ENCODE measurements at regions not wholly inside any gene's neighbourhood (a gene's known extent, or its start where the extent isn't known, plus 50 kb on each side); places are given as distances from the start of the nearest gene placed in this dataset.
"Not testable (repeated sequence)": the region's sequence is repeated elsewhere in the genome, so short reads cannot be mapped to it uniquely, and the experiment has no call there.

DNA sequence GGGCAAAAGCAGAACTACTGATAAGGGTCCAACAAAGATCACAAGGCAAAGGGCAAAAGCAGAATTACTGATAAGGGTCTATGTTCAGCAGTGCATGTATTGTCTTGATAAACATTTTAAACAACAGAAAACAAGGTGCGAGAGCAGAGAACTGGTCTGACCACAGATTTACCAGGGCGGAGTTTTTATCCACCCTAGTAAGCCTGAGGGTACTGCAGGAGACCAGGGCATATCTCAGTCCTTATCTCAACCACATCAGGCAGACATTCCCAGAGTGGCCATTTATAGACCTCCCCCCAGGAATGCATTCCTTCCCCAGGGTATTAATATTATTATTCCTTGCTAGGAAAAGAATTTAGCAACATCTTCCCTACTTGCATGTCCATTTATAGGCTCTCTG, 138.2 kb upstream of the EDNRB start:
- DNase-seq: not testable (repeated sequence)

DNA sequence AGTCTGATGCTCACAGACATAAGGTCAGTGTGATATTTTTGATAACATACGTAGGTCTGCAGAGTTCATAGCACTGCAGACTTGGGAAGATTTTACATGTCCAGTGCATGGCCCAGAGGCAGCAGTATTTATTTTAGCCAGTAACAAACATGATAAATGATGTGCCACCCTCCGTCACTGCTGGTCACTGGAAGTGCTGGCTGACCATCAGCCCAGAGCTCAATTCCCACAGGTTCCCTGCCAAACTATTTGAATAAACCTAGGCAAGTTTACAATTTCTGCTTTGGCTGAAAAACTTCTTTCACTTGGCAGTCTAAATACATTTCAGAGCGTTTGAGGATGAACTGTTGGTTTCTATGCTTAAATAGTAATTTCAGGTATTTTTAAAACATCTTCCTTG, 135.5 kb upstream of the EDNRB start:
- no peak for DNase-seq

DNA sequence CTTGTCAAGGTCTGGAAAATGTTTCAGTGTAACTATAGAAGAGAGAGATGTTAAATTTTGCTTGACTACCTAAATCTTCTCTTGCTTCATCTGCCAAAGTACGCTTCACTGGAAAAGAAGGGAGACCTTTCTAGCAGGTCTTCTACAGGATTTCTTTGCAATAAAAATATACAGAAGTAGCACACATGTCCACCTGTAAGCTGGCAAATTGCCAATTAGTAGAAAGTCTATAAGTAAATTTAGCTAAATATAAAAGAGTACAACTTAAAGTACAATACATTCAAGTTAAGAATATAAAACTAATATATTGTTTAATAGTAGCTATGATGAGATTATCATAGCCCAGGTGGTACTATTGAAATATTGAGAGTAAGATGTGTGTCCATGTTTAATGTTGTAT, 128.5 kb upstream of the EDNRB start:
- DNase-seq: no peak

DNA sequence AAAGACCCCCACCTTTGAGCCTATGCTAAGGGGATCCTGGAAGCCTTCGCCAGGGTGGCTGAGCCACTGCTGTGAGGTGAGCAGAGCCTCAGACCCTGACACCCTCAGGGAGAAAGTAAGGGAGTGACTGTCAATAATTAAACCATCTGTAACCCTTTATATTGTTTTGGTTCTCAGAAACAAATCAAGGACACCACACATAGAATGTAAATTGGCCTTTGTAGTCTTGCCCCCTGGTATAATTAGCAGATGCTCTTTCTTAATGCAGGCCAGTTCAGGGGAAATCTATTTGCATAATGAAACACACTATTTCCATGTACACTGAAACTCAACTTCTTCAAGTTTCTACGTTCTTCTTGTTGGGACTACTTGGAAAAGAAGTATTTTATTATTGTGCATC, 127.7 kb upstream of the EDNRB start:
- DNase-seq: no peak

DNA sequence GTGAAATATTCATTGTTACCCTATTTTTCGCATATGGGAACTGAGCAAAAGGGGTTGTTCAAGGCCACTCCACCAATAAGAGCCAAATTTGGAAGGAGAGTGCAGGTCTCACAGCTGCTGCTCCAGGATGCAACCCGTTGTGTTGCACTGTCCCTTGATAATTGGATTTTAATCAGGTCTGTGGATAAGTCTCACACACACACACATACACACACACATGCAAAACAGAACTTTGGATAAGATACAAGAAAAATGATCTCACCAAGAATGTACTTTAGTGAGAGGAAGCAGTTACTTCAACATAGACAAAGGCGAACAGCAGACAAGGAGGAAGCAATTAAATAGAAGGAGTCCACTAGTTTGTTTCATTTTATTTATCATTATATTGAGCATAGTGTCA, 127.3 kb upstream of the EDNRB start:
- DNase-seq: no peak

DNA sequence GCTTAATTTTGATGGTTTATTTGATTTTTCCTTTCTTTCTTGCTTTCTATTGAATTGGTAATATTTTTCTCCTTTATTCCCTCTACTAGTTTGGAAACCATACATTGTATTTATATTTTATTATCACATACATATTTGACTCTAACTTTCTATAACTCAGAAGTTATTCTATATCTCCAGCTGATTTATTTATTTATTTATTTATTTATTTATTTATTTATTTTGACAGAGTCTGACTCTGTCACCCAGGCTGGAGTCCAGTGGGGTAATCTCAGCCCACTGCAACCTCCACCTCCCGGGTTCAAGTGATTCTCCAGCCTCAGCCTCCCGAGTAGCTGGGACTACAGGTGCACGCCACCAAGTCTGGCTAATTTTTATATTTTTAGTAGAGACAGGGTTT, 122.7 kb upstream of the EDNRB start:
- not testable (repeated sequence) for DNase-seq

DNA sequence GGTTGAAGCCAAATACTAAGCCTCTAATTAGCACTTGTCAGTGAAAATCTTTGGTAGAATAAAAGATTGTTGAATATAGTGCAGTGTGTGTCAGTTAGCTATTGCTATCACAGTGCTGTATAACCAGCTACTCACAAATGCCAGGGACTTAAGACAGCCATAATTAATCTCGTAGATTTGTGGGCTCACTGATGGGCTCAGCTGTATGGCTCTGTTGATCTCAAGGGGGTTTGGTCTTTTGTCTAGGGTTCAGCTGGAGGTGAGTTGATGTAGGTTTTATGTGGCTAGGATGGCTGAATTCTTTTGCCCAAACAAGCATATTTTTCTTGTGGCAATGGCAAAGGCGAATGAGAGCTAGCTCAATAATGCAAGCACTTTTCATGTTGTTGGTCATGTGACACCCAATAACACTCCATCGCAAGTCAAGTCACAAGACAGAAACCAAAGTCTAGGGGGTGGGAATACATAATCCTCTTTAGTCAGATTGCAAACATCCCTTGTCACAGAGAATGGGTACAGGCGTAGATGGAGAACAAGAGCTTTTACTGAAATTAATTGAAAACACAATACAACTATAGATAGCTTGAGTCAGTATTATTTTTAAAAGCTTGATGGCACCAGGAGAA, 121.7 kb upstream of the EDNRB start:
- DNase-seq: no peak

DNA sequence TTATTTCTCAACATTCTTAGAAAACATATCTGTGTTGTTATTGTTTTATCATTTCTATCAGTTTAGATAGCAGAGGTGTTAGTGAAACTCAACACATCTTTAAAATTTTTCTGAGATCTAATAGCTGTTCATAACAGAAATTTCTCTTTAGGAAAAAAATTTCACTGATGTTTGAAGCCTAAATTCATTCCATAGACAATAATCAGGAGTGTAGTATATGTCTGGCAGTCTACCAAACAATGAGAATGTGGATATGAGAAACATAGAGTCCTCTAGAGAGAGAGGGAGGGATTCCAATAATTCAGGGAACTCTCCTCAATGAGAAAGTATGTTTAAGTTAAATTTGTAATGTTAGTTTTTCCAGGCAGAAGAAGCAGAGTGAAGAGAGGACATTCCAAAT, 118.2 kb upstream of the EDNRB start:
- no peak for DNase-seq

DNA sequence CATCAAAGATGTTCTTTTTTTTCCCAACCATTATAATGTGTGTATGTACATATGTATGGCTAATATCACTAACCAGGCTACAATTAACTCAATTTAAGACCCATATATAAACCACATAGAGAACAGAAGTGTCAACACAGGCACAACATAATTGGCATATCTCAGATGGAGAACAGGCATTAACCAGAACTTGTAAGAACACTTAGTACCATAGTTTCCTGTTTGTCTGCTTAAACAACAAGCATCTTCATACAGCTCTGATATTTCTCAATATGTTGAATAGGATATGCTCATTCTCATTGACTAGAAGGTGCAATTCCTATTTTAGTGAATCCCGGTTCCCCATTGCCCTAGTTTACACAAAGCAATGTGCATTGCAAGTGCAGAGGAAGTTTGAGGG, 116.9 kb upstream of the EDNRB start:
- DNase-seq: no peak

DNA sequence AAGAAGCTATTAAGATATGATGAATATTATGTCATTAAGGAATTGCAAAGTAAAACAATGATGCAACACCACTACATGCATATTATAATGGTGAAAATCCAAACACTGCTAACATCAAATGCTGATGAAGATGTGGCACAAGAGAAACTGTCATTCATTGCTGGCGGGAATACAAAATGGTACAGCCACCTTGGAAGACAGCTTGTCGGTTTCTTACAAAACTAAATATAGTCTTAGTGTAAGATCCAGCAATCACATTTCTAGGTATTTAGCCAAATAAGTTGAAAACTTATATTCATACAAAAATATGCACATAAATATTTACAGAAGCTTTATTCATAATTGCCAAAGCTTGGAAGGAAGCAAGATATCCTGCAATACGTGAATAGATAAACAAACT, 114.9 kb upstream of the EDNRB start:
- no peak for DNase-seq

DNA sequence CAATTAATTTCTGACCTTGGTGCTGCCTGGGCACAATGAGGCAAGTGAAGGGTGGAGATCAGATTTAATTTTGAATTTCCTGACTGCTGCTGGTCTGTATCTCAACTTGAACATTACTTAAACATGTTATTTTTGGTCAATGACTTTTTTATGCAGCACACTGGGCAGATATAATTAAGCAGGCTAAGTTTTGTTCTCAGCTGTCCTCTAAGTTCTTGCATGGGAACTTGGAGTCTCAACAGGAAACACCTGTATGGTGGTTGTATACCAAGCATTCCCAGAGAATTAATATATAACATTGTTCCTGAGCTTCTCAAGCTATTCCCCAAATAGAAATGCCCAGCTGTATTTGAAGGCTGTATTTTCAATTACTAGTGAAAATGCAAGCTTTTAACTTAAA, 113.5 kb upstream of the EDNRB start:
- no peak for DNase-seq

DNA sequence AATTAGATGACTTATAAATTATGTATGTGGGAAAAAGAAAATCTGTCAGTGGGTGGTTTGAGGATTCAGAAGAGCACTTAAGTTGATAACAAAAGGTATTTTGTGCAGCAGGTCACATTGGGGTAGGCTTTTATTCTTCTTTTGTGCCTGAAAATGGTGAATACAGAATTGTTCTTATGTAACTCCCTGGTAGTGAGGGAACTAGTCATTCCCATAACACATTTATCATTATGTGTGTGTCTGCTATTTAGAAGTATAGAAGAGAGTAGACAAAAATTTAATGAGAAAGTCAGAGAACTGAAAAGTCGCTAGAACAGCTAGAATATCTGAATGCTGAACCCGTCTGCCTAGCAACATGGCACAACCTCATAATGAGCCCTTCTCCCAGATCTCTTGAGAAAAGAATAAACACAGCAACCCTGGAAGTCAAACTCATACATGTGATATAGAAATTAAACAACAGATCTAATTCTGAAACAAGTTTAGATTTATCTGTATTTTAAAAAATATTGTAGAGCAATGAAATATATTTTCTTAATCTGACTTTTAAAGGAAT, 111.8 kb upstream of the EDNRB start:
- DNase-seq: no peak

DNA sequence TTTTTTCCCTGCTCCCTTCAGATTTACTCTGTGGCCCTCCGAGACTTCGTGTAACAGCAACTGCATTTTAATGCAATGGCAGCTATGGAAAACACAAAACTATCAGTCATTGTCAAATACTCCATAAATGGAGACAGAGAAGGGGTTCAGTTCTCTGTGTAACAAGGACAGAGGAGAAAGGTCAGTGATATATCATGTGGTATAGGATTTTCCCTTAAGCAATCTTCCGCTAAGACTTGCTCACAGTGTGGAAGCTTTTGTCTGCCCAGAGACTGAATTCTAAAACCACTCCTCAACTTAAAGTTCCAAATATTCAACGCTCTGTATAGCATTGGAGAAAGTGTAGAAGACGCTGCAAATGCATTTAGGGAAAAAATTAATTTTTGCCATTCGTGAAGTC, 111.3 kb upstream of the EDNRB start:
- no peak for DNase-seq

DNA sequence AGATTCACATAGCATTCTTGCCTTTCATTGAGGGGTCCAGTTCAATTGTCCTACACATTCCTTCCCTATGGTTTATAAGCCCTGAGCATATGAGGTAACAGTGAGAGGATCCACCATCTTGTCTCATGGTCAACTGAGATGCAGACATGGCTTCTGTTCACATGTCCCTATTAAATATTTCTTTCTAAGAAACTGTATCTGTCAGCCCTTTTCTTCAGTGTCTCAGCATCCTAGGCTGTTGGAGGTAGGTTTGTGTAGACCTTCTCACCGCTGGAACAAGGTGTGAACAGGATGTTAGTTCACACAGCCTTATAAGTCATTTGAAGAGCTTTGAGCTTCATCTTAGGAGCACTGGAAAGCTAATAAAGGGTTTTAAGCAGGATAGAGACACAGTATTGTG, 110.3 kb upstream of the EDNRB start:
- DNase-seq: no peak

DNA sequence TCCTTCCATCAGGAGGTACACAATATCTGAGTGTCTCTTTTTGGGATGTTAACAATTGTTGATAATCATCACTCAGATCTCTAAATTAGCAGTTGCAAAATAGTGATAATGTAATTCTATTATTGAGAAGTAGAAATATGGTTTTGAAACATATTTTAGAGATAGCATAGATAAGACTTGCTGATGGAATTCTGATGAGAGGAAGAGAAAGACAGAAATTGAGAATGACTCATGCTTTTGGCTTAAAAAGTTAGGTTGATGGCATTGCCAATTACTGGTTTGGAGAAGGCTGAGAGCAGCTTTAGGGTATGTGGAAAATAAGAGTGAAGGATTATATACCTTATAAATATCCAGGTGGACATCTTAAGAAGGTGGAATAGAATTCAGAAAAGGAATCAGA, 106.4 kb upstream of the EDNRB start:
- DNase-seq: no peak

DNA sequence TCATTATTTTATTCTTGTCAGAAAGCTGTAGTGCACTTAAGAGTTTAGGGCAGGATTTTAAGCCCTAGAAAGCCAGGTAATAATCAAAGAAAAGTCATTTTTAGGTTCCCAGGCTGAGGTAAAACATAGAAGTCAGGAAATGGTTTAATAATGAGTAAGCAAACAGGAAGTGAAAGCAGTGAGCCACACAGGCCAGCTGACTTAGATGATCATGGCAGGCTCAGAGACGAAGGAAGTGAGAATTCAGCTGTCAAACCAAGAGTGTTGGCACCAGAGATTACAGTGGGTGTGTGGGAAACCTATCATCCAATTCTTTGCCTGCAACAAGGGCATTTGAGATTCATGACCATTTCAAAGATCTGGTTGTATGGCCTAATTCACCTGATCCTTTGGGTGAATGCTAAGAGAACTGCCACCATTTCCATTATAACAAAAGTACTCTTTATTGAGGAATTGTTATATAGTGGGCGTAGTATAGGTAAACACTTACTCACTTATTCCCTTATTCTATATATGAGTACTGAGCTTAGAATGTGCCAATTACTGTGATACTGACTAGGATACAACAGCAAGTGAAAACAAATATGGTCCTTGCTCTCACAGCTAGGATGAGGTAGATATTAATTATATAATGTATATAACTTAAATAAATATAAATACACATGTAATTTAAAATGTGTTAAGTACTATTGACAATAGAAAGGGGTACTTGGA, 103.7 kb upstream of the EDNRB start:
- DNase-seq: peak; percentile 40

DNA sequence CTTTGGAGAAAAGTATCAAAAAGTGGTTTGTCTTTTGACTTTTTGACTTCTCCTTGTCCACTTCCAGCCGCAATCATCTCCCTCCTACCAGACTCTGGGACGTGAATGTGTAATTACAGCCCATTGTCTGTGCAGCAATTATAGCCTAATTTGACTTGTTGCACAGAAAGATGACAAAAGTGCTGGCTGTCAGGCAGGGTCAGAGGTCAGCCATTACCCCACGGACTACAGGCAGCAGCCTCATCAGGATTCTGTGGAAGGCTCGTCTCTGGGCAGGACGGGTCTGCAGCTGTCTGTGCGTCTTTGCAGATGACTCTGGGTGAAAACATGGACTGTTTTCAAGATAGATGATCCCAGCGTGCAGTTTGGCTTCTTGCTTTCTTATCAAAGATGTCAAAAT, 102.2 kb upstream of the EDNRB start:
- no peak for DNase-seq

DNA sequence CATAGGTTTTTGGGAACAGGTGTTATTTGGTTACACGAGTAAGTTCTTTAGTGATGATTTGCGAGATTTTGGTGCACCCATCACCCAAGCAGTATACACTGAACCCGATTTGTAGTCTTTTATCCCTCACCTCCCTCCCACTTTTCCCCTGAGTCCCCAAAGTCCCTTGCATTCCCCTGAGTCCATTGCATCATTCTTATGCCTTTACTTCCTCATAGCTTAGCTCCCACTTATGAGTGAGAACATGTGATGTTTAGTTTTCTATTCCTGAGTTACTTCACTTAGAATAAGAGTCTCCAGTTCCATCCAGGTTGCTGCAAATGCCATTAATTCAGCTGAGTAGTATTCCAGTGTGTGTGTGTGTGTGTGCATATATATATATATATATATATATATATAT, 97.2 kb upstream of the EDNRB start:
- DNase-seq: no peak

DNA sequence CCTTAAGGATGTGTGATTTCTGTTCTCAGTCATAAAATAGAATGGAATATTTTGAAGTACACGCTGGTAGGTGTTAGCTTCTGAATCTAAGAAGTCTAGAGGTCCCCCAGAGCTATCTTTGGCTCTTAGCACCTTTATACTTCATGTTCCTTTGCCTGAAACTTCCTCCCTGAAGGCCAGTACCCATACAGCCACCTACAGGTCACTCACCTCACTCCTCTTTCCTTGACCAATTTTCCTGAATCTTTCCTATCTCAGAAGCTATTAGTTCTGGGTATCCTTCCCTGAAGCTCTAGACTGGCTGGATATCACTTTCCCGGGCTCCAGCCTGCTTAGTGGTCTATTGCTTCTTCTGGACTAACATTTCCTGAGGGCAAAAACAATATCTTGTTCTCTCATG, 93.4 kb upstream of the EDNRB start:
- no peak for DNase-seq

DNA sequence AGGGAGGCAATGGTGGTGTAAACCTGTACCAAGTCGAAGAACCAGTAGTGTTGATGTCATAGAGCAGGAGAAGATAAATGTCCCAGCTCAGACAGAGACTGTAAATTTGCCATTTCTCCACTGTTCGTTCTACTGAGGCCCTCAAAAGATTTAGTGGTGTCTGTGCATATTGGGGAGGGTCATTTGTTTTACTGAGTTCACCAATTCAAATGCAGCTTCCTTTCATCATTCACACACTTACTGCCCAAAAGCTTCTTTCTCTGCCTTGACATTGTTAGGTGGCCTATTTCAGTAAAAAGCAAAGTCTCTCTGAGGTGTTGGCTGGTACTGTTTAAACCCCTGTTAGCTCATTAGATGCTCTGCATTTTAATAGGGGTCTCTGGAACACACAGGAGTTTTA, 86.2 kb upstream of the EDNRB start:
- no peak for DNase-seq

DNA sequence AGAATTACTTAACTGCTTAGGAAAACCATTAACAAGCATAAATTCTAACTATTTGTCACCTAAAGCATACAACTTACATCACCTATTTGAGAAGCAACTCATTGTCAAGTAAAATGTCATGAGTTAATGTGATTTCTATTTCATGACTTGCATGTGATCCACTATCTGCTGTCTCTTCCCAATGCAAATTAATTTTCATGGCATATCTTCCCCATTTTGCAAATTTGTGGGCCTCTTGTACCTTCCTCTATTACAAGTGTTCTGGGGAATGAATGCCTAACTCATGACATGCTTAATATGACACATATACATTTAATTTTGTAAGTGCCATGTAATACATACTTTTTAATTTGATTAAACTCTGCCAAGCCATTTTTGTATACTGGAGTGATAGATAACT, 81.1 kb upstream of the EDNRB start:
- DNase-seq: no peak

DNA sequence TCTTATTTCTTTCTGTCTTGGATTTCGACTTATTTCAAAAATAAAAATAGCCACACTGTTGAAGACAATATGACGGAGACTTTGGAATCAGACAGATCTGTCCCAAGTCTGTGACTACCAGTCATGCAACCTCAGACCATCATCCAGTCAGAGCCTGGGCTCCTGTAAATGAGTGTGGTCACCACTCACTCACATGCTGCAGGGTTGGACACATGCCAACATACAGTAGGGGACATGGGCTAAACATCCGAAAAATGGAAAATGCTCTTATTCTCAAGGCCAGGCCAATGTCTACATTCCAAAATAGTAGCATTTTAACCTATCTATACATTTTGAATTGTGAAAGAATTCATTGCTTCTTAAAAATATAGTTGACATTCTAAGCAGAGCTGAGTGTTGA, 75.5 kb upstream of the EDNRB start:
- no peak for DNase-seq

DNA sequence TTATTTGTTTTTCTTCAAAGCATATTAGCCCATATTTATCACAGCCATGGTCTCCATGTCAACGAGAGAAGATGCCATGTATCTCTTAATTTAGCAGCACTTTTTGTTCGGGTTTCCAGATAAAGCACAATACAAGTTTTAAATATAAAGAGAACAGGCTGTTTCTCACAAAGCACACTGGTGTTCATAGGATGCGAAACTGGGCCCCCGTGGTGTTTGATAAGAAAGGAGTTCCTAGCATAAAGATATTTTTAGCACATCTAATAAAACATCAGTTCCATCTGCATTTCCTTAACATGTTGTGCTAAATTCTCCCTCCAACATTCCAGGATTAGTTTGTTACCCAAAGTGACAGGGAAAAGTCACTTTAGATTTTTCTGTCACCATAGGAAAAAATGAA, 72.4 kb upstream of the EDNRB start:
- DNase-seq: no peak

DNA sequence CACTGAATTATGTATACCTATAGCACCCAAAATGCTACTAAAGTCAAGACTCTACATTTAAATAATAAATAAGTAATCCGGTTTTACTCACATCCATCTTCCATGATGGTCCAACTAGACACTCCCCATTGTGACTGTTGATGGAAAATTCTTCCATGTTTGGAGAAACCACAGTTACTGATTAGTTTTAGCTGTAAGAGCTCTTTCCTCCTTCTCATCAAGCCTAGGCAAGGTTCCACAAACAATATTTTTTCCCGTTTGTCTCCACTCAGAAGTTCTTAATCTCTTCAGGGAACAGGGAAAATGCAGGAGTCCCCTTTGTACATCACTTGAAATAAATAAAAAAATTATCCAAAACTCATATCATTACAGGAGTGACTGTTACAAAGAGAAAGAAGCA, 70.7 kb upstream of the EDNRB start:
- DNase-seq: no peak

DNA sequence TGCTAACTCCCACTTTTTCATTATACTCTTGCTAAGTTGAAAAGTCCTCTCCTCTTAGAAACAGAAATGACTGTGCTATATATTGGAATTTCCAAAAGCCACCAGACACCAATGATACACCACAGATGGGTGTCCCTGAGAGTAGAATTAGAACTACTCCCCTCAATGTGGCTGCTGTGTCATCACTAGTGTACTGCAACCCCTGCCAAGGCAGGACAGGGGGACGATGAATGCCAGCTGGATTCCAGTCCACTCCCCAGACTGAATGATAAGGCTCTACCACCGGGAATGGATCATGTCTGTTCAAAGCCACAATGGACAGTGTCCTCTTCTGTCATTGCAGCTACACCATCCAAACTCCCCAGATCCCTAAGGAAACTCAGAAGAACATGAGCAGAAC, 69.7 kb upstream of the EDNRB start:
- no peak for DNase-seq
